HepG2 (cell line): ENCODE measurements at regions not wholly inside any gene's neighbourhood (a gene's known extent, or its start where the extent isn't known, plus 50 kb on each side); places are given as distances from the start of the nearest gene placed in this dataset.

ENCODE experiments used
- CCAR2 ChIP-seq: fragments of 200-400 bp; formaldehyde crosslinking; optimal IDR thresholded peaks from 2 replicates; pipeline ENCODE3; 2018; ENCODE audit warnings: low read depth, mild to moderate bottlenecking, low read length, moderate library complexity
- HNRNPH1 ChIP-seq: fragments of 200-400 bp; formaldehyde crosslinking; optimal IDR thresholded peaks from 2 replicates; pipeline ENCODE3; 2017; ENCODE audit warnings: mild to moderate bottlenecking, low read depth, low read length
- HOXA9 ChIP-seq: sonication (generic); formaldehyde crosslinking; IDR thresholded peaks from 2 replicates; pipeline ENCODE4 v1.8.1; 2022; ENCODE audit warnings: missing genetic modification reagents, mild to moderate bottlenecking, moderate library complexity, borderline replicate concordance
- IRF1 ChIP-seq: sonication (generic); formaldehyde crosslinking; IDR thresholded peaks from 2 replicates; pipeline ENCODE4 v1.4.0; 2020; ENCODE audit warnings: low read depth, mild to moderate bottlenecking, missing genetic modification reagents
- MTA1 ChIP-seq: sonication (generic); formaldehyde crosslinking; IDR thresholded peaks from 2 replicates; pipeline ENCODE4 v1.4.0; 2020; ENCODE audit warnings: missing genetic modification reagents, mild to moderate bottlenecking, borderline replicate concordance
- NFYB ChIP-seq: sonication (generic); formaldehyde crosslinking; IDR thresholded peaks from 2 replicates; pipeline ENCODE4 v1.4.0; 2020; ENCODE audit warnings: missing genetic modification reagents
- NPAS2 ChIP-seq: sonication (generic); formaldehyde crosslinking; IDR thresholded peaks from 2 replicates; pipeline ENCODE4 v1.8.0; 2022; ENCODE audit warnings: mild to moderate bottlenecking, missing genetic modification reagents, borderline replicate concordance
- PAF1 ChIP-seq: IDR thresholded peaks from 2 replicates; pipeline ENCODE4 v1.6.1; 2016; ENCODE audit warnings: missing genetic modification reagents, missing compliant biosample characterization
- PITX1 ChIP-seq: sonication (generic); formaldehyde crosslinking; IDR thresholded peaks from 2 replicates; pipeline ENCODE4 v1.5.1; 2020; ENCODE audit warnings: mild to moderate bottlenecking, missing genetic modification reagents
- RXRA ChIP-seq: sonication (generic); formaldehyde crosslinking; IDR thresholded peaks from 2 replicates; pipeline ENCODE4 v1.5.1; 2020; ENCODE audit warnings: missing genetic modification reagents
- SOX5 ChIP-seq: IDR thresholded peaks from 2 replicates; pipeline ENCODE4 v1.6.1; 2016; ENCODE audit warnings: borderline replicate concordance
- SOX6 ChIP-seq, 2 experiments: fragments of 450-650 bp in 1 of 2; sonication (generic) in 1 of 2; formaldehyde crosslinking in 1 of 2; IDR thresholded peaks; 2 replicates each; pipeline versions ENCODE4 v1.4.0 to v1.6.1; 2017 to 2020; ENCODE audit warnings: antibody characterized with exemption in 1 of 2, mild to moderate bottlenecking in 1 of 2, missing genetic modification reagents in 1 of 2
- TGIF2 ChIP-seq: IDR thresholded peaks from 2 replicates; pipeline ENCODE4 v1.6.1; 2016; ENCODE audit warnings: control low read depth, missing compliant biosample characterization
- THYN1 ChIP-seq: sonication (generic); formaldehyde crosslinking; IDR thresholded peaks from 2 replicates; pipeline ENCODE4 v1.8.1; 2023; ENCODE audit warnings: low read depth, mild to moderate bottlenecking, moderate library complexity, missing genetic modification reagents, borderline replicate concordance
- YEATS2 ChIP-seq: sonication (generic); formaldehyde crosslinking; IDR thresholded peaks from 2 replicates; pipeline ENCODE4 v1.4.0; 2020; ENCODE audit warnings: missing genetic modification reagents, borderline replicate concordance
- ZNF30 ChIP-seq: sonication (generic); formaldehyde crosslinking; IDR thresholded peaks from 2 replicates; pipeline ENCODE4 v1.5.0; 2020; ENCODE audit warnings: mild to moderate bottlenecking, missing genetic modification reagents
- ZNF34 ChIP-seq: sonication (generic); formaldehyde crosslinking; IDR thresholded peaks from 2 replicates; pipeline ENCODE4 v1.4.0; 2020; ENCODE audit warnings: mild to moderate bottlenecking, missing genetic modification reagents, borderline replicate concordance
- ZNF569 ChIP-seq: sonication (generic); formaldehyde crosslinking; IDR thresholded peaks from 2 replicates; pipeline ENCODE4 v1.5.0; 2020; ENCODE audit warnings: mild to moderate bottlenecking, missing genetic modification reagents, moderate library complexity, borderline replicate concordance
- ZNF740 ChIP-seq: sonication (generic); formaldehyde crosslinking; IDR thresholded peaks from 2 replicates; pipeline ENCODE4 v1.4.0; 2020; ENCODE audit warnings: missing genetic modification reagents
- ZNF761 ChIP-seq: sonication (generic); formaldehyde crosslinking; conservative IDR thresholded peaks from 2 replicates; pipeline ENCODE4 v1.4.0; 2020; ENCODE audit warnings: mild to moderate bottlenecking, missing genetic modification reagents
- ZNF772 ChIP-seq: sonication (generic); formaldehyde crosslinking; IDR thresholded peaks from 2 replicates; pipeline ENCODE4 v1.5.0; 2020; ENCODE audit warnings: mild to moderate bottlenecking, missing genetic modification reagents
- TF ChIP-seq, protein P1 (sequence below): IDR thresholded peaks from 2 replicates; pipeline ENCODE4 v1.6.1; 2016; ENCODE audit warnings: low read depth, borderline replicate concordance
- TF ChIP-seq, protein P2 (sequence below): sonication (generic); formaldehyde crosslinking; IDR thresholded peaks from 2 replicates; pipeline ENCODE4 v1.4.0; 2020; ENCODE audit warnings: missing genetic modification reagents
- TF ChIP-seq, protein P3 (sequence below): sonication (generic); formaldehyde crosslinking; IDR thresholded peaks from 2 replicates; pipeline ENCODE4 v1.4.0; 2020; ENCODE audit warnings: low read depth, mild to moderate bottlenecking, missing genetic modification reagents
- TF ChIP-seq, protein P4 (sequence below): sonication (generic); formaldehyde crosslinking; IDR thresholded peaks from 2 replicates; pipeline ENCODE4 v1.5.1; 2020; ENCODE audit warnings: mild to moderate bottlenecking, moderate library complexity, missing genetic modification reagents

- TF ChIP-seq HNRNPH1 (no peak), IRF1 (no peak), ZNF30 (no peak), RXRA (CRISPR knock-in tag) (no peak; the same call in 1 of the 2 replicates), NFYB (CRISPR knock-in tag) (no peak), CCAR2 (no peak), ZNF34 (CRISPR knock-in tag) (no peak), TGIF2 (CRISPR knock-in tag) (peak; percentile 73; the same call in 1 of the 2 replicates), NPAS2 (CRISPR knock-in tag) (no peak), HOXA9 (no peak), MTA1 (no peak), ZNF772 (CRISPR knock-in tag) (no peak), ZNF740 (CRISPR knock-in tag) (no peak), YEATS2 (CRISPR knock-in tag) (no peak), ZNF569 (CRISPR knock-in tag) (no peak), PITX1 (CRISPR knock-in tag) (peak; percentile 81), SOX6 (IDR thresholded peaks at IDR 0.05) (no peak), SOX6 (CRISPR knock-in tag; IDR thresholded peaks at IDR 0.05) (peak; percentile 94), THYN1 (CRISPR knock-in tag) (no peak), PAF1 (CRISPR knock-in tag) (no peak), ZNF761 (CRISPR knock-in tag) (no peak), SOX5 (peak; percentile 83; the same call in 1 of the 2 replicates)
- TF ChIP-seq, protein P1, sequence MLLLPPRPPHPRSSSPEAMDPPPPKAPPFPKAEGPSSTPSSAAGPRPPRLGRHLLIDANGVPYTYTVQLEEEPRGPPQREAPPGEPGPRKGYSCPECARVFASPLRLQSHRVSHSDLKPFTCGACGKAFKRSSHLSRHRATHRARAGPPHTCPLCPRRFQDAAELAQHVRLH (CRISPR knock-in tag) = 0 out of 2 replicates have a peak, but pooled peaks have one; percentile 23
- TF ChIP-seq, protein P2, sequence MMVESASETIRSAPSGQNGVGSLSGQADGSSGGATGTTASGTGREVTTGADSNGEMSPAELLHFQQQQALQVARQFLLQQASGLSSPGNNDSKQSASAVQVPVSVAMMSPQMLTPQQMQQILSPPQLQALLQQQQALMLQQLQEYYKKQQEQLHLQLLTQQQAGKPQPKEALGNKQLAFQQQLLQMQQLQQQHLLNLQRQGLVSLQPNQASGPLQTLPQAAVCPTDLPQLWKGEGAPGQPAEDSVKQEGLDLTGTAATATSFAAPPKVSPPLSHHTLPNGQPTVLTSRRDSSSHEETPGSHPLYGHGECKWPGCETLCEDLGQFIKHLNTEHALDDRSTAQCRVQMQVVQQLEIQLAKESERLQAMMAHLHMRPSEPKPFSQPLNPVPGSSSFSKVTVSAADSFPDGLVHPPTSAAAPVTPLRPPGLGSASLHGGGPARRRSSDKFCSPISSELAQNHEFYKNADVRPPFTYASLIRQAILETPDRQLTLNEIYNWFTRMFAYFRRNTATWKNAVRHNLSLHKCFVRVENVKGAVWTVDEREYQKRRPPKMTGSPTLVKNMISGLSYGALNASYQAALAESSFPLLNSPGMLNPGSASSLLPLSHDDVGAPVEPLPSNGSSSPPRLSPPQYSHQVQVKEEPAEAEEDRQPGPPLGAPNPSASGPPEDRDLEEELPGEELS (CRISPR knock-in tag) = peak; percentile 96
- TF ChIP-seq, protein P3, sequence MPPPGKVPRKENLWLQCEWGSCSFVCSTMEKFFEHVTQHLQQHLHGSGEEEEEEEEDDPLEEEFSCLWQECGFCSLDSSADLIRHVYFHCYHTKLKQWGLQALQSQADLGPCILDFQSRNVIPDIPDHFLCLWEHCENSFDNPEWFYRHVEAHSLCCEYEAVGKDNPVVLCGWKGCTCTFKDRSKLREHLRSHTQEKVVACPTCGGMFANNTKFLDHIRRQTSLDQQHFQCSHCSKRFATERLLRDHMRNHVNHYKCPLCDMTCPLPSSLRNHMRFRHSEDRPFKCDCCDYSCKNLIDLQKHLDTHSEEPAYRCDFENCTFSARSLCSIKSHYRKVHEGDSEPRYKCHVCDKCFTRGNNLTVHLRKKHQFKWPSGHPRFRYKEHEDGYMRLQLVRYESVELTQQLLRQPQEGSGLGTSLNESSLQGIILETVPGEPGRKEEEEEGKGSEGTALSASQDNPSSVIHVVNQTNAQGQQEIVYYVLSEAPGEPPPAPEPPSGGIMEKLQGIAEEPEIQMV (CRISPR knock-in tag) = no peak
- TF ChIP-seq, protein P4, sequence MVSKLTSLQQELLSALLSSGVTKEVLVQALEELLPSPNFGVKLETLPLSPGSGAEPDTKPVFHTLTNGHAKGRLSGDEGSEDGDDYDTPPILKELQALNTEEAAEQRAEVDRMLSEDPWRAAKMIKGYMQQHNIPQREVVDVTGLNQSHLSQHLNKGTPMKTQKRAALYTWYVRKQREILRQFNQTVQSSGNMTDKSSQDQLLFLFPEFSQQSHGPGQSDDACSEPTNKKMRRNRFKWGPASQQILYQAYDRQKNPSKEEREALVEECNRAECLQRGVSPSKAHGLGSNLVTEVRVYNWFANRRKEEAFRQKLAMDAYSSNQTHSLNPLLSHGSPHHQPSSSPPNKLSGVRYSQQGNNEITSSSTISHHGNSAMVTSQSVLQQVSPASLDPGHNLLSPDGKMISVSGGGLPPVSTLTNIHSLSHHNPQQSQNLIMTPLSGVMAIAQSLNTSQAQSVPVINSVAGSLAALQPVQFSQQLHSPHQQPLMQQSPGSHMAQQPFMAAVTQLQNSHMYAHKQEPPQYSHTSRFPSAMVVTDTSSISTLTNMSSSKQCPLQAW (CRISPR knock-in tag) = no peak
These were observed 497.7 kb downstream of the ARL4A start (continued) for GRCh38 chr7:13185139-13185538.
